ENCODE measurements at regions not wholly inside any gene's neighbourhood (a gene's known extent, or its start where the extent isn't known, plus 50 kb on each side); places are given as distances from the start of the nearest gene placed in this dataset.

DNA sequence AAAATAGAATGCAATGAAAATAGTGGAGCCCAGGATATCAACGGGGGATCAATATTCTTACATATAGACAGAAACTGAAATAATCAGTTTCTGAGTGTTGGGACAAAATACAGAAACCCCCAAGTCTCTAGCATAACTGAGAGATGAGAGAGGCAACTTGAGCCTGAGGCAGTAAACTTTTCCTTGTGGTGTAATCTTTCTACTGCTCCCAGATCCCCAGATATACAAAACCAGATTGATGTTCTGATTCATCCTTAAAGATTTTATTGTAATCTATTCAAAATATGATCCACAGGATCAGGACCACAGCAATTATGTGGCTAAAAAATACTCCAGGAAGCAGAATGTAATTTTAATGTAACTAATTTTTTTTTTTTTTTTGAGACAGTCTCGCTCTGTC, 2282.6 kb downstream of the ARAP2 start:
- TF ChIP-seq POLR2A (IDR thresholded peaks at IDR 0.05): no peak
- TF ChIP-seq, protein P1, sequence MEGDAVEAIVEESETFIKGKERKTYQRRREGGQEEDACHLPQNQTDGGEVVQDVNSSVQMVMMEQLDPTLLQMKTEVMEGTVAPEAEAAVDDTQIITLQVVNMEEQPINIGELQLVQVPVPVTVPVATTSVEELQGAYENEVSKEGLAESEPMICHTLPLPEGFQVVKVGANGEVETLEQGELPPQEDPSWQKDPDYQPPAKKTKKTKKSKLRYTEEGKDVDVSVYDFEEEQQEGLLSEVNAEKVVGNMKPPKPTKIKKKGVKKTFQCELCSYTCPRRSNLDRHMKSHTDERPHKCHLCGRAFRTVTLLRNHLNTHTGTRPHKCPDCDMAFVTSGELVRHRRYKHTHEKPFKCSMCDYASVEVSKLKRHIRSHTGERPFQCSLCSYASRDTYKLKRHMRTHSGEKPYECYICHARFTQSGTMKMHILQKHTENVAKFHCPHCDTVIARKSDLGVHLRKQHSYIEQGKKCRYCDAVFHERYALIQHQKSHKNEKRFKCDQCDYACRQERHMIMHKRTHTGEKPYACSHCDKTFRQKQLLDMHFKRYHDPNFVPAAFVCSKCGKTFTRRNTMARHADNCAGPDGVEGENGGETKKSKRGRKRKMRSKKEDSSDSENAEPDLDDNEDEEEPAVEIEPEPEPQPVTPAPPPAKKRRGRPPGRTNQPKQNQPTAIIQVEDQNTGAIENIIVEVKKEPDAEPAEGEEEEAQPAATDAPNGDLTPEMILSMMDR (IDR thresholded peaks at IDR 0.05): no peak

Data from adrenal gland (tissue), 5 donors.